ENCODE measurements at regions not wholly inside any gene's neighbourhood (a gene's known extent, or its start where the extent isn't known, plus 50 kb on each side); places are given as distances from the start of the nearest gene placed in this dataset.
A peak's percentile ranks its signal among the peaks of the same experiment; 100 is the strongest.

- Histone ChIP-seq H3K9me3 (peaks cover 14 to 16% of the 10 kb centered on the region in 2 donors), H3K27me3 (no peaks in the 10 kb centered on the region), H3K36me3 (no peaks in the 10 kb centered on the region), H3K4me1 (no peaks in the 10 kb centered on the region), H3K27ac (no peak overlapping the region), H3K4me3 (no peak overlapping the region)
- 86 to 88% methylated on average over 5 to 7 of the region's 7 CpGs for WGBS, 2 donors (ENCODE audit: low coverage in 1 of 2)
- no peak for DNase-seq
- TF ChIP-seq EP300 (IDR thresholded peaks at IDR 0.05; ENCODE audit: low read depth) (no peak), CTCF (IDR thresholded peaks at IDR 0.05) (no peak), POLR2A (IDR thresholded peaks at IDR 0.05) (no peak)
- intact Hi-C loops (cut with DNase I; ENCODE audit: low total_unique reads) (no loop called here), in situ Hi-C loops (cut with MboI; ENCODE audit: low pct_ligation_motif_present in 1 of 4, low pct_unique_long_range_greater_than_20kb in 1 of 4, low sequenced_read_pairs in 3 of 4) (no loop called here)
These were observed 151.5 kb upstream of the CDYL start for GRCh38 chr6:4624726-4625125.

- 50 to 81% methylated on average over 2 to 12 of the region's 12 CpGs for WGBS, 2 donors (ENCODE audit: low coverage in 1 of 2)
- no peaks in the 10 kb centered on the region for H3K27me3 ChIP-seq
- no peaks in the 10 kb centered on the region for H3K36me3 ChIP-seq
- in situ Hi-C loops (cut with MboI; ENCODE audit: low pct_ligation_motif_present in 1 of 4, low pct_unique_long_range_greater_than_20kb in 1 of 4, low sequenced_read_pairs in 3 of 4), result no loop called here
- intact Hi-C loops (cut with DNase I; ENCODE audit: low total_unique reads), result no loop called here
- no peak for DNase-seq
- no peak overlapping the region for H3K4me3 ChIP-seq
- no peaks in the 10 kb centered on the region for H3K9me3 ChIP-seq
- H3K4me1 ChIP-seq, result no peaks in the 10 kb centered on the region
- no peak overlapping the region for H3K27ac ChIP-seq
- TF ChIP-seq CTCF (IDR thresholded peaks at IDR 0.05) (no peak), POLR2AphosphoS5 (IDR thresholded peaks at IDR 0.05) (no peak), EP300 (IDR thresholded peaks at IDR 0.05; ENCODE audit: low read depth) (no peak), POLR2A (IDR thresholded peaks at IDR 0.05) (no peak)
These were observed 155.7 kb upstream of the CDYL start for GRCh38 chr6:4620284-4621151.

- H3K4me1 ChIP-seq, result peaks cover 0 to 6% (median 3%) of the 10 kb centered on the region in 4 donors
- intact Hi-C loops (cut with DNase I; ENCODE audit: low total_unique reads), result loop anchor here (5.0 kb wide), 1 partner anchor 79 kb away; no protein-coding TSS in a partner anchor
These were observed 159.9 kb upstream of the CDYL start for GRCh38 chr6:4616311-4616710.

GRCh38 chr6:4615891-4616290, 160.3 kb upstream of the CDYL start:
- intact Hi-C loops (cut with DNase I; ENCODE audit: low total_unique reads), result loop anchor here (5.0 kb wide), 1 partner anchor 79 kb away; no protein-coding TSS in a partner anchor
- no peak for TF ChIP-seq EP300 (IDR thresholded peaks at IDR 0.05; ENCODE audit: low read depth)
- TF ChIP-seq POLR2AphosphoS5 (IDR thresholded peaks at IDR 0.05), result peak in 1 of 3 donors; percentile 63
- in situ Hi-C loops (cut with MboI; ENCODE audit: low pct_ligation_motif_present in 1 of 4, low pct_unique_long_range_greater_than_20kb in 1 of 4, low sequenced_read_pairs in 3 of 4), result no loop called here
- H3K4me1 ChIP-seq, result peaks cover 0 to 10% (median 4%) of the 10 kb centered on the region in 4 donors
- no peaks in the 10 kb centered on the region for H3K27me3 ChIP-seq
- DNase-seq, result no peak
- WGBS, 2 donors (ENCODE audit: low coverage in 1 of 2), result 67 to 68% methylated on average over 3 of the region's 3 CpGs
- H3K4me3 ChIP-seq, result no peak overlapping the region
- H3K36me3 ChIP-seq, result no peaks in the 10 kb centered on the region
- H3K27ac ChIP-seq, result no peak overlapping the region
- H3K9me3 ChIP-seq, result no peaks in the 10 kb centered on the region

More at GRCh38 chr6:4616311-4616710, 159.9 kb upstream of the CDYL start:
- TF ChIP-seq EP300 (IDR thresholded peaks at IDR 0.05; ENCODE audit: low read depth) (no peak), POLR2A (IDR thresholded peaks at IDR 0.05) (no peak), CTCF (IDR thresholded peaks at IDR 0.05) (no peak), POLR2AphosphoS5 (IDR thresholded peaks at IDR 0.05) (no peak)
- H3K27ac ChIP-seq, result no peak overlapping the region
- H3K4me3 ChIP-seq, result no peak overlapping the region
- in situ Hi-C loops (cut with MboI; ENCODE audit: low pct_ligation_motif_present in 1 of 4, low pct_unique_long_range_greater_than_20kb in 1 of 4, low sequenced_read_pairs in 3 of 4), result no loop called here
- 87 to 94% methylated on average over 8 of the region's 8 CpGs for whole genome bisulfite sequencing, 2 donors (ENCODE audit: low coverage in 1 of 2)
- H3K27me3 ChIP-seq, result no peaks in the 10 kb centered on the region
- H3K9me3 ChIP-seq, result no peaks in the 10 kb centered on the region
- no peaks in the 10 kb centered on the region for H3K36me3 ChIP-seq
- no peak for DNase-seq

All from transverse colon (tissue), 4 donors.